Spleen (tissue), 7 donors: ENCODE measurements at regions not wholly inside any gene's neighbourhood (a gene's known extent, or its start where the extent isn't known, plus 50 kb on each side); places are given as distances from the start of the nearest gene placed in this dataset.

Source experiments
- CTCF ChIP-seq, 11 experiments: fragments of 200-600 bp in 7 of 11; fragments of 450-650 bp in 4 of 11; sonication (generic) in 4 of 11; IDR thresholded peaks in 8 of 11; conservative IDR thresholded peaks in 3 of 11; 1 replicate in 7 of 11; 2 replicates in 4 of 11; pipeline versions ENCODE4 v1.4.0 to v1.8.0; 2016 to 2021; ENCODE audit warnings: antibody characterized with exemption in 11 of 11, inconsistent platforms in 4 of 11, mild to moderate bottlenecking in 1 of 11
- POLR2A ChIP-seq, 3 donors: fragments of 450-650 bp; IDR thresholded peaks; one replicate each; pipeline ENCODE4 v1.5.1; 2017; ENCODE audit warnings: antibody characterized with exemption in 3 of 3, mild to moderate bottlenecking in 1 of 3
- donor health status: DM: no; HTN: no; CAD: no; lungs with moderate emphysema.
- donor health status: DM: no; HTN: no; CAD: no.
- donor health status: DM: no; HTN: no; CAD: no.

DNA sequence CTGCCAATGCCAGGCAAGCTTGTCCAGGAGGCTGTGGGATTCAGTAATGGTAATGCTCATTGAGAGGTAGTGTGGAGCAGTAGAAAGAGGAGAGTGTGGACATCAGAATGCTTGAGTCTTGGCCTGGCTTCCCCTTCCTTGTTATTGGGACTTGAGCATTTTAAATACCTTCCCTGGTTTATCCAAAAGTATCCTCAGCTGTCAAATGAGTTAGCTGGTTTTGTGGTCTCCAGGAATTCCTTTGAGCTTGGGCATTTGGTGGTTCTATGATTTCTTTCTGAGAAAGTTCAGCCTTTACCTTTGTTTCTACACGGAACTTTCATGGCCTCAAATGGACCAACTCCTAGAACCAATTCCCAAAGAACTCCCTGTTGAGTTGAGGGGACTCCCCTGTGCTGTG is 264.3 kb downstream of the PTEN start:
- TF ChIP-seq CTCF (IDR thresholded peaks at IDR 0.05 in 8 of 11, conservative IDR thresholded peaks at IDR 0.05 in 3 of 11): no peak
- no peak for TF ChIP-seq POLR2A (IDR thresholded peaks at IDR 0.05)
